DOHH2 (cell line): ENCODE measurements at regions not wholly inside any gene's neighbourhood (a gene's known extent, or its start where the extent isn't known, plus 50 kb on each side); places are given as distances from the start of the nearest gene placed in this dataset.

Experiments used
- EZH2phosphoT487 ChIP-seq: fragments of 200-600 bp; sonication (generic); IDR thresholded peaks from 2 replicates; pipeline ENCODE4 v1.6.1; 2017; ENCODE audit warnings: borderline replicate concordance, mild to moderate bottlenecking, antibody characterized with exemption, low read length, moderate library complexity, mixed read lengths
- TF ChIP-seq, protein P1 (sequence below): fragments of 200-600 bp; sonication (generic); IDR thresholded peaks from one replicate; pipeline ENCODE4 v1.5.1; 2014; ENCODE audit warnings: antibody characterized with exemption, mild to moderate bottlenecking, low read depth, low read length; ENCODE audit not compliant: poor library complexity, severe bottlenecking

GRCh38 chr11:123313262-123313661 is 116.8 kb upstream of the GRAMD1B start:
- TF ChIP-seq, protein P1, sequence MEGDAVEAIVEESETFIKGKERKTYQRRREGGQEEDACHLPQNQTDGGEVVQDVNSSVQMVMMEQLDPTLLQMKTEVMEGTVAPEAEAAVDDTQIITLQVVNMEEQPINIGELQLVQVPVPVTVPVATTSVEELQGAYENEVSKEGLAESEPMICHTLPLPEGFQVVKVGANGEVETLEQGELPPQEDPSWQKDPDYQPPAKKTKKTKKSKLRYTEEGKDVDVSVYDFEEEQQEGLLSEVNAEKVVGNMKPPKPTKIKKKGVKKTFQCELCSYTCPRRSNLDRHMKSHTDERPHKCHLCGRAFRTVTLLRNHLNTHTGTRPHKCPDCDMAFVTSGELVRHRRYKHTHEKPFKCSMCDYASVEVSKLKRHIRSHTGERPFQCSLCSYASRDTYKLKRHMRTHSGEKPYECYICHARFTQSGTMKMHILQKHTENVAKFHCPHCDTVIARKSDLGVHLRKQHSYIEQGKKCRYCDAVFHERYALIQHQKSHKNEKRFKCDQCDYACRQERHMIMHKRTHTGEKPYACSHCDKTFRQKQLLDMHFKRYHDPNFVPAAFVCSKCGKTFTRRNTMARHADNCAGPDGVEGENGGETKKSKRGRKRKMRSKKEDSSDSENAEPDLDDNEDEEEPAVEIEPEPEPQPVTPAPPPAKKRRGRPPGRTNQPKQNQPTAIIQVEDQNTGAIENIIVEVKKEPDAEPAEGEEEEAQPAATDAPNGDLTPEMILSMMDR: no peak
- no peak for TF ChIP-seq EZH2phosphoT487
